GM19324 (cell line): ENCODE measurements at regions not wholly inside any gene's neighbourhood (a gene's known extent, or its start where the extent isn't known, plus 50 kb on each side); places are given as distances from the start of the nearest gene placed in this dataset.
"Not testable (repeated sequence)": the region's sequence is repeated elsewhere in the genome, so short reads cannot be mapped to it uniquely, and the experiment has no call there.

ENCODE experiments used
- ATAC-seq: cut with Tn5 transposase; IDR thresholded peaks from one replicate; pipeline ENCODE4 v1.9.1; 2021; ENCODE audit warnings: mild to moderate bottlenecking, moderate library complexity; ENCODE audit not compliant: unreplicated experiment, low FRiP score

DNA sequence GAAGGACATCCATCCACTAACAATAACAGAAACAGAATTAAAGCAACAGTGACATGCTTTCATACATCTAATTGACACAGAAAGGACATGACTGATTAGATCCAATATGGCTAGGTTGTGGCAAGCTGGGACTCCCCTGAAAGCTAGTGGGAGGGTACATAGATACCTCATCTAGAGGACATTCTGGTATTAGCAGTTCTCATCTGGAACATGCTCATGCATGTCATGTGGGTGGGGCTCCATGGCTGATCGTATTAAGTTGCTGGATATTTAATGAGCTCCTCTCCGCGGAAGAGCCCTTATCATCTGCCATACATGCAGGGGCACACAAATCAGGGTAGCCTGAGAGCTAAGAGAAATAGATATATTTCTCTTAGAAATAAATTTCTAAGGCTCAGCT lies 358.9 kb downstream of the ICE1 start:
- no peak for ATAC-seq

DNA sequence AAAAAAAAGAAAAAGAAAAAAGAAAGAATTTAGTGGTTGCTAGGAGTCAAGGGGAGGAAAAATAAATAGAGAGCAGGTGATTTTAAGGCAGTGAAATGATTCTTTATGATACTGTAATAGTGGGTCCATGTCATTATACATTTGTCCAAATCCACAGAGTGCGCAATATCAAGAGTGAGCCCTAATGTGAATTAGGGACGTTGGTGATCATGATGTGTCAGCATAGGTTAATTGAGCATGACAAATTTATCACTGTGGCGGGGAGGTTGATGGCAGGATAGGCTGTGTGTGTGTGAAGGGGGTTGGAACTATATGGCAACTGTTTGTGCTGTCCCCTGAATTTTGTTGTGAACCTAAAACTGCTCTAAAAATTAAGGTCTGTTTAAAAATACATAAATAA lies 357.8 kb downstream of the ICE1 start:
- ATAC-seq = no peak

DNA sequence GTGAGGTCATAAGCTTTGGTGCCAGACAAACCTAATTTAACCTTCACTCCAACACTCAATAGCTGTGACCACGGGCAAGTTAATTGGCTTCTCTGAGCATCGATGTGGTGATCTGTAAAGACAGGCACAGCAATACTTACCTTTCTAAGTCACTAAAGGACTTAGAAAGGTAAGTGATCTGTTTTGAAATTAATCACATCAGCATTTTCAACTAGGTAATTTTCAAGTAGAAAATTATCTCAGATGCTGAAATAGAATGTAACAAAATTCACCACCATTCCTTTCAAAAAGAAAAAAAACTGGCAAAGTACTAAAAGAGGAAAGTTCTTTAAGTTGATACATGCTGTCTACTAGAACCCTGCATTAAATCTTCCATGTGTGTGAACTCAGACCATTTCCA lies 354.5 kb downstream of the ICE1 start:
- no peak for ATAC-seq

DNA sequence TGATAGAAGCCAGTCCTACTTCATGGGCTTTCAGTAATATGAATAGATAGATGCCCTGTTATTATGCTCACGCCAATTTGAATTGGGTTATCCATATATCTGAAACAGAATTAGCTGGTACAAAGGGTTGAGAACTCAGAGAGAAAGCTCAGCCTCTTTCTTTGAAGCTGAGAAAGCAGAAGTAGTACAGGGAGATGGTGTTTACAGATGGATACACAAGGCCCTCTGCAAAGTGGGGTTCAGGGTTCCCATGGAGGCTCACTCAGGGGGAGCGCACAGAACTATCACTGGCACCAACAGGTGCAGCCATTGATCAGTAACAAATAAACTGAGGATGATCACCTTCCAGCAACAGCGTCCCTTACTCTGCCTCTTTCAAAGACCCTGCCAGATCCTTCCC lies 349.7 kb downstream of the ICE1 start:
- no peak for ATAC-seq

DNA sequence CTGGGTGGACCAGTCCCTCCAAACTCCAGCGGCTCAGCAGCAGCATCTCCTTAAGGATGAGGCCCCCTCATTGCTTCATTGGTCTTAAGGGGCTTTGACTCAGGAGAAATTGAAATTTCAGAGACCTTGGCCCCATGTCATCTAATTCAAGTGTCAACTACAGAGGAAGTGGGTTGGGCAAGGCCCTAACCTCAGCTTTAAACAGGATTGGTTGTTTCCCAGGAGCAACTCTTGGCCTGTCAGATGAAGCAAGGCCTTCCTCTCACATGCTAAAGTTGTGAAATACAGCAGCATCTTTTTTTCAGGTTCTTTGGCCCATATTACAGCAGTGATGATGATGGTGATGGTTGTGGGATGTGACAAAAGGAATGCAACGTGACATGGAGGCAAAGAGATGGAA lies 348.3 kb downstream of the ICE1 start:
- no peak for ATAC-seq

DNA sequence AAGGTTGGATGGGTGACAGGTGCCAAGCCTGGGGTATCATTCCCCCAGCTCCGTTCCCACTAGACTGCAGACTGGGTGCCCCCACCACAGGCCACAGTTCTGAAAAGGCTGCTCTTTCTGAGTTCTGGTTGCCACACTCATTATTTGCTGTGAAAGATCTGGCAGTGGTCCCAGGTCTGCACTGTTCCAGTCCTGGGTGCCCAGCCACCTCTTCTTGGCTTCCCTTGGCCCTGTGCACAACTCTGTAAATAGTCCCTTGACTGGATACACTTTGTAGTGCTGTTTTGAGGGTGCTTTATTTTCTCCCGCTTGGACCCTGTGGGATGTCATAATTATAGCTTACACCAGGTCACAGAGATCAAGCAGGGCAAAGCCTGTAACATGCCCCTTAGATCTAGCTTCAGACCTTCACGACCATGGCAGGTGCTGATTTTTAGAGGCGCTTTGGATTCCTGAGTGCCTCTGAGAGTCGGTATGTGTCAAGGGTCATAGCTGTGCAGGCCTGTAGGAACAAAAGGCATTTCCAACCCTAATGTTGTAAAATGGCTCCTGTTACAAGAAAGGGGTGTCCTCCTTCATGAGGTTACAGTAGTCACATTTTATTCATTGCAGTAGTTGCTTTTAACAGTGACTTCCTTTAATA lies 344.9 kb downstream of the ICE1 start:
- no peak for ATAC-seq

DNA sequence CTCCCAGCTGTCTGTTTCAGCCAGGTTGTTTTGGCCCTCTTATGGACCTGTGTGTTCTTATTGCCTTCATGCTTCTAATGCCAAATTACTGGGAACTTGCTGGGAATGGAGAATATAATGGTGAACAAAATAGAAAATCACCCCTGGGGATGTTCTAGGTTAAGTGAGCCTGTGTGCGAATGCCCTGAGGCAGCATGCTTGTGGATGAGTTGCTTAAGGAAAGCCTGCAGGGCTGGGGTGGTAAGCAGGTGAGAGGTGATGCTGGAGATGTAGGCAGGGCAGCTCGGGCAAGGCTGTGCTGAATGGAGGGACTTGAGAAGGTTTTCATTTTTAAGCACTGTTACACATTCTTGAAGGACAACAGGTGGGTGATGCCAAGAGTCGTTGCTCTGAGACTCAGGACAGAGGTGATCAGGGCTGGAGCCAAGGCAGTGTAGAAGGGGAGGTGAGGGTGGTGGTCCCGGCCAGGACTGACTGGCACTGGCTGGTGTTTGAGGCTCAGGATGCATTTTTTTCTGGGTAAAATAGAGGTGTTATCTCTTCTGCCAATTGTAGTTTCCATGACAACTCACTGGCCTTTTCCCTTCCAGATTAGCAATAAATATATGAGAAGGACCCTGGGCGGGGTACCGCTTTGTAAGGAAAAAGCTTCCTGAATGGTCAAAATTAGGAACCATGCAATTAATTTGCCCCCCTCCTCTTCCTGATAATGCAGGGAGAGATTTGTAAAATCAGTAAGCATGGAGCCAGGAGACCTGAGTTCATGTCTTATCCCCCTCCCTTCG lies 342.8 kb downstream of the ICE1 start:
- no peak for ATAC-seq

DNA sequence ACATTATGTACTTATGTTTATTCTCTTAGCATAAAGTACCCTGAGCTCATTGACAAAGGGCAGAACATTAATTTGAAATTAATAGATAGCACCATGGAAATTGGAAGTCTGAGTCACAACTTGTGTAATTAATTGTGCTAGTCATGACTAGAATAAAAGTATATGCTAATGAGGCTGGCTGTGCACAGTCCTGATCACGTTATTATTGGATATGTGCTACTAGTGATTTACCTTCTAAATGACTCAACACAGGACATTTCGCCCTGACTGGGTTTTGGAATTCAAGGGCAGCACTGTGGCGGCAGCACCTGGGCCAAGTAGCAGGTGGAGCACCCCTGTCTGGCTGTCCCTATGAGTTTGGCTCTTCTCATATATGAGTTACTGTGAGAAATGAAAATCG lies 341.8 kb downstream of the ICE1 start:
- no peak for ATAC-seq

DNA sequence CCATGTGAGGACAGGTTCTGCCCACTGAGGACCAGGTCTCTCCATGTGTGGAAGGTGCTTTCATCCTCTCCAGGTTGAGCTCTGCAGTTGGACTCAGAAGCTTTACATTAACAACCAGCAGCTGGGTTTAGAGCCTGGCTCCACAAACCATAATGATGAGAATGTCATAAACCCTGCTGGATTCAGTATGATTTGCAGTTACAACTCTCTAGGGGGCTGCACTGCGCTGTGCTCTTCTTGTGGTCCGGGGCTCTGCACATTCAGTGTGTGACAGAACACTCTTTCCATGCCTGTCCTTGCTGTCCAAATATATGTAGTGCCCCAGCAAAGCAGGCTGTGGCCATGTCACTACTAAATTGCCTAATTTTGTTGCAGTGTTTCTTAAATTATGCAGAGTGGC lies 334.3 kb downstream of the ICE1 start:
- ATAC-seq = no peak

DNA sequence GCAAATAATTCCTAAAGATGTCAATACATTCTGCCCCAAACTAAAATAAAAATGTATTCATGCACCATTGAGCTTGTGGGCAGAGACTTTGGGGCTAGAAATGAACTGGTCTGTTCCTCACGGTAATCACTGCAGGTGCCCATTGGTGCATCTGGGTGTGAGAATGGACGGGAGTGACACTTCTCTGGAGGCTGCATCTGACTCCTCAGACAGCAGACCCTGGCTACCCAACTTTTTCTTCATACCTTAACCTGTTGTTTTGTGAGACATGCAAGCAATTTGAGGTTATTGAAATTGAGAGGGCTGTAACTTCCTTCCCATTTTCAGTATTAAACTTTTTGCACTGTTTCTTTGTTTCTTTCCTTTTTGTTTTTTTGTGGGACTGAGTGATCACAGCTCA lies 333.4 kb downstream of the ICE1 start:
- ATAC-seq = peak; percentile 38

DNA sequence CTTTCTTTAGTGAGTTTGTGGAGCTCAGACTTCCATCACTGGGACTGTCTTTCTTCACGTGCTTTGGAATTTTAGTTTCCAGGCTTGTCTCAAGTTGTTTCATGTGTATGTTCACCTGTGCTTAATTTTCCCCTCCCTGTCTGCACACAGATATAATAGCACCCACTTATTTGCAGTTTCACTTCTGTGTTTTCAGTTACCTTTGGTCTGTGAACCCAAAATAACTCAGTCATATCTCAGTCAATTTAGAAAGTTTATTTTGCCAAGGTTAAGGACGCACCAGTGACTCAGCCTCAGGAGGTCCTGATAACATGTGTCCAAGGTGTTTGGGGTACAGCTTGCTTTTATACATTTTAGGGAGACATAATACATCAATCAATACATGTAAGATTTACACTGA lies 330.4 kb downstream of the ICE1 start:
- peak; percentile 62 for ATAC-seq

DNA sequence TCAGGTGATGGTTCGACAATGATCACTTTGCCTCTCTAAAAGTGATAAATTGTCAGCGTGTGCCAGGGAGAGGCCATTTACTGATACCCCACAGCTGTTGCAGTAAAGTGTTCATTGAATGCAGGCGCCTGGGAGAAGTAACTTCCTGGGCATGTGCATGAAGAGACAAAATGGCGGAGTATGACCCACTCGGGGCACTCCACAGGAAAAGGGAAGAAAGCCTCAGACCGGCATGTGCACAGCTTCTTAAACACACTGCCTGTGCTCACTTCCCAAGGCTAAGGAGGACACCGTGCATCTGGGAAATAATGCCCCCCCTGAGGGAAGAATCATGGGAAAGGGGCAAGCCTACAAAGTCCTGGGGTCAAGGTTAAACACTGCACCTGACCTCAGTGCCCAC lies 329.5 kb downstream of the ICE1 start:
- ATAC-seq = no peak

DNA sequence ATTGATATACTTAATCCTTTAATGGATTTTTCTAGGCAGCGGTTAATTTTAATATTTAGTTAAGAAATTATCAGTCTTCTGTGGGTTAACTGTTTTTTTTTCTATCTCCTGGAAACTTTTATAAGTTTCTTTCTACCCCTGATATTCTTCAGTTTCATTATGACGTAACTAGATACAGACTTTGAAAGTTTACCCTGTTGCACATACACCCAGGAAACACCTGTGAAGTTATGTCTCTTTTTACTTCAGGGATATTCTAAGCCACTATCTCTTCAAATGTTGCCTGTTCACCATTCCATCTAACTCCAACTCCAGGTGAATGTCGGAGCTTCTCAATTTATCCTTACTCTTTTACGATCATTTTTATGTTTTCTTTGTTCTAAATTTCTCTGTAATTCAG lies 329.0 kb downstream of the ICE1 start:
- peak; percentile 31 for ATAC-seq

DNA sequence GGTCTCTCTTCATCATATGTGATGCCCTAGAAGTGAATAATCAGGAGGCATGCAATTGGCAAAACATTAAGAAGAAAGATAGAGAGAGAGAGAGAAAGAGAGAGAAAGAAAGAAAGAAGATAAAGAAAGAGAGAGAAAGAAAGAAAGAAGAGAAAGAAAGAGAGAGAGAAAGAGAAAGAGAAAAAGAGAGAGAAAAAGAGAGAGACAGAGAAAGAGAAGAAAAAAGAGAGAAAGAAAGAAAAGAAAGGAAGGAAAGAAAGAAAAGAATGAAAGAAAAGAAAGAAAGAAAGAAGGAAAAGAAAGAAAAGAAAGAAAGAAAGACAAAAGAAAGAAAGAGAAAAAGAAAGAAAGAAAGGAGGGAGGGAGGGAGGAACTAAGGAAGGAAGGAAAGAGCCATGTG lies 318.9 kb downstream of the ICE1 start:
- no peak for ATAC-seq

DNA sequence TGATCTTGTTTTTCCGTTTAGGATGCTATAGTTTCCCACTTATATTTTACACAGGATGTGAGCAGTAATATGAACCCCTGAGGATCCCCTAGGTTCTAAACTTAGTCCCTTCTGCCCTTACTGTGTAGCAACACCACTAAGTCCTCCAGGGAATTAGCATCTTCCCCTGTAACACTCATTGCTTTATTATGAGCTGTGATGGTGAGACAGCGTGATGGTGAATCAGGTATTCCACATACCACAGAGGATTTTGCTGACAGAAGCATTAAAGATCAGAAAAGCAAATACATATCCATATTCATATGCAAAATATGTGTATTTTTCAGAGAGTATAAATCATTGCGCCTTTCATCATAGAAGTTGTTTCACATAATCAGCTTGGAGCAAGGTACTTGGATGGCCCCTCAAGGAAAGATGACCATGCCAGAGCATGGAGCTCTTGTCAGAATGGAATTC lies 317.0 kb downstream of the ICE1 start:
- peak; percentile 33 for ATAC-seq

DNA sequence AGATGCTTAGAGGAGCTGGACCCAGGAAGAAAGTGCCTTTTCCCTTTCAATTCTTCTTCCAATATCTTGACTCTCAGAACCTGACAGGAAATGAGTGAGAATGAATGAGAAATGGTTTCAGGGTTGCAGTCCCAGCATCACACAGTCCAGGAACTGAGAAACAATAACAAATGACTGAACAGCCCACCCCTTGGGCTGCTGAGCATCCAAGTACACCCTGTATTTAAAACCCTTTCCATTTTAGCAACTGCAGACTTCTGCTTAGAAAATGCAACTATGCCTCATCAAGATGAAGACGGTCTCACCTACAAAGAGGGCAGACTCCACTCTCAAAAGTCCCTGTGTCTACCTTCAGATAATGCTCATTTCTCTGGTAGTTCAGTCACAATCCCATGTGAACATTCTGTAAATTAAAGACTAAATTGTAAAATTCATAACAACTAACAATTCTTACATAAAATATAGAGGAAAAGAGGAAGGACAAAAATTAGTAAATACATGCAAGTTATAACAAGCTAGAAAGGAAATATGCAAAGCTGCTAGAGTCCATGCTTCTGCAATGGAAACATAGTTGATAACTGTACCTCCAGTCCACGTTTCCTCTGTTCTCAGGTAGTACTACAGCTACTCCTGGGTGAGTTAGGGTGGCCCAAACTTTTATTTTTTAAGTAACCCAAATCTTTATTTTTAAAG lies 316.5 kb downstream of the ICE1 start:
- ATAC-seq = peak; percentile 86

DNA sequence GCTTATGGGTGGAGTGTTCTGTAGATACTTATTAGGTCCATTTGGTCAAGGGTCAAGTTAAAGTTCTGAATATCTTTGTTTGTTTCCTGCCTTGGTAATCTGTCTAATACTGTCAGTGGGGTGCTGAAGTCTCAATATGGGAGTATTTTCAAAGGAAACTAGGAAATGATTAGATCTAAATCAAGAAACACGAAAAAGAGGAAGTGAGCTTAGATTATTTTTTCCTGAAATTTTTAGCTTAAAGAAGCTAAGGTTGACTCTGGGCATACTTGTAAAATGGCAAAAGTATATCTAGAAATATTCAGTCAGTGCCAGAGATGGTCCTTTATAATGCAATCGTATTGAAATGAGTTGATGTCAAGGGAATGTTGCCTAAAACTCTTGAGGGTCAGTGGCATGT lies 313.5 kb downstream of the ICE1 start:
- ATAC-seq = no peak

DNA sequence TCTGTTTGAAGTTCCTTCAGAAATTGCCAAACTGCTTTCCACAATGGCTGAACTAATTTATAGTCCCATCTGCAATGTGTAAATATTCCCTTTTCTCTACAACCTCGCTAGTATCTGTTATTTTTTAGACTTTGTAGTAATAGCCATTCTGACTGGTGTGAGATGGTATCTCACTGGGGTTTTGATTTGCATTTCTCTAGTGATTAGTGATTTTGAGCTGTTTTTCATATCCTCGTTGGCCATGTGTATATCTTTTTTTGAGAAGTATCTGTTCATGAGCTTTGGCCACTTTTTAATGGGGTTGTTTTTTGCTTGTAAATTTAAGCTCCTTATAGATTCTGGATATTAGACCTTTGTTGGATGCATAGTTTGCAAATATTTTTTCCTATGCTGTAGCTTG lies 310.6 kb downstream of the ICE1 start:
- not testable (repeated sequence) for ATAC-seq

DNA sequence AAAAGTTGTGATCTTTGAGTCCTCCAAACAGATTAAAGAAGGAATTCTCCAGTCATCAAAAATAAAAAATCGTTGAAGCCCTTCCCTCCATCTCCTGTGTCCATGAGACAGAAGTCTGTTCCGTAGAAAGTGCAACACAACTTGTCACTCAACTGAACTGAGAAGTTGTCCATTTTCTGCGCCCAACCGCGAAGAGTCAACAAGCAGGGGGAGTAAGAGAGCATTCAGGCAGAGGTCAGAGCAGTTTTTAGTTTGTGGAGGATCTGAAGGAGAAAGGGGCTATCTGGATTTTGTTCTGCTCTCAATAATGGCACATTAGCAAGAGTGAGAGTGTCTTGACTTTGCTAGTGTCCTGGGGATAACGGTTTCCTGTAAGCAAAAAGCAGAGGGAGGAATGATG lies 303.9 kb downstream of the ICE1 start:
- ATAC-seq = no peak

DNA sequence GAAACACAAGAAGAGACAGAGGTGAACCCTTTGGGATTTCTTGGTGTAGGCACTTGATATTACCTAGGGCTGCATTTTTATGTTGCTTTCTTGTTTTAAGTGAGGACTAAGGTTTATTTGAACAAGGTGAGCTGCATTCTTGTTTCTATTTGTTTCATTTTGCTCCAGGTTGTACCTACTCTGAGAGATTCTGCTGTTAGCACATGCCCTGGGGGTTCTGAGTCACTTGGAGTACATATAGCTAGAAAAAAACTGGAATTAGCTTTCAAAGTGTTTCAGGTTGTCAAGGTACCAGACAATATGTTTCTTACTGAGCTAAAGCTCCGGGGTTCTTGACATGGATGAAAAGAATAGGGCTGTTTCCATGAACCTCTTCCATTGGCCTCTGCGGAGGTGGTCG lies 299.4 kb downstream of the ICE1 start:
- no peak for ATAC-seq

DNA sequence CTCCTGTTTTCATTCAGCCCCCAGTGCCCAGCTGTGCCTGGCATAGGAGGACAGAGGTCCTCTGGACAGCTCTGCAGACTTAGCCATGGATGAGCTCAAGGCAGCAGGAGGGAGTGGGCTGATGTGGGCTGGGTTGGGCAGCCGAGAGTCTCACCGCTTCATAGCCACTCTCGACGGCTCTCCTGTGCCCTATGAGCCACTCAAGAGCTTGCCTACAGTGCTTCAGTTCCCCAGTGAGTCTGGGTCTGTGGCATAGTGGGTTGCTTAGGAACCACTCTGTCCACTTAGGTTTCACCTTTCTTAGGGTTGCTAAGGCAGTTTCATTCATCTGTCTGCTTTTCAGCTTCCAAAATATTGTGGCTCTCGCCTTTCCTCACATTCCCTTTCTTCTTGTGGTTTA lies 296.8 kb downstream of the ICE1 start:
- no peak for ATAC-seq

DNA sequence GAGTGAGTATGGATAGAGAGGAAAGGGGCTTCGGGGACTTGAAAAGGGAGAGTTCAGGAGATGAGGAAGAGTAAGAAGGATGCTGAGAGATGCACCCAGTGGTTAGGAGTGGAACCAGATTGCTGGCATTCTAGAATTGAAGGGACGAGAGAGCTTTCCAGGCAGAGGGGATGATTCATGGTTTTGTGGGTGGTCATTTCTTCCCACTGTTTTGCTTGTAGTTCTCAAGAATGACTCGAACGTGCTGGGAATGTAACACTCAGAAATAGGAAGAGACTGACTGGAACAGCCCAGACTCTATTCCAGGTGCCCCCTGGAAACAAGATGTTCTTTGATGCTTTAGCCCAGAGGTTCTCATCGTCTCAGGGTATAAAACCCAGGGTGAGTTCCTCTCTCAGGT lies 294.2 kb downstream of the ICE1 start:
- no peak for ATAC-seq
